ENCODE measurements at regions not wholly inside any gene's neighbourhood (a gene's known extent, or its start where the extent isn't known, plus 50 kb on each side); places are given as distances from the start of the nearest gene placed in this dataset.

- TF ChIP-seq CTCF (IDR thresholded peaks at IDR 0.05) (no peak), EZH2 (IDR thresholded peaks at IDR 0.05; ENCODE audit: borderline replicate concordance, insufficient read depth, low read depth, low read length, poor library complexity, severe bottlenecking) (no peak)
Observed at GRCh38 chr12:91810077-91810476, 335.6 kb downstream of the BTG1 start.
